Cerebellar cortex (tissue), 1 donor: ENCODE measurements at regions not wholly inside any gene's neighbourhood (a gene's known extent, or its start where the extent isn't known, plus 50 kb on each side); places are given as distances from the start of the nearest gene placed in this dataset.

ENCODE experiments used
- DNase-seq: peaks from one replicate; pipeline ENCODE4 v3.0.0-alpha.2; 2015; ENCODE audit warnings: low spot score

DNA sequence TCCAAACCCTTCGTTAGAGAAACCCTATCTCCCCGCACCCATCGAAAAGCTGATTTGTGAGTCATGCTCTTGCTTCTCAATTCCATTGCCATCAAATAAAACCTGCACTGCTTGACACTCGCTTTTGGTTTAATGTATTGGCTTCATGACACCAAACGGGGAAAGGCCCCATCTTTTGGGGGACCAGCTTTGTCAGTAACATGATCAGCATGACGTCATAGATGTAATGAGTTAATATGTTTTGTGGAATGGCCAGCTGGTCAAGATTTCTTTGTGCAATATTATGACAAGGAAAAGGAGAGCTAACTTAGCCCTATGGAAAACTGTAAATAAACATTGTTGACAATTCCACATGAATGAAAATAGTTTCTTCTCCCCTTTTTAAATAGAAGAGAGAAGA is 1260.5 kb upstream of the CELF2 start:
- no peak for DNase-seq

DNA sequence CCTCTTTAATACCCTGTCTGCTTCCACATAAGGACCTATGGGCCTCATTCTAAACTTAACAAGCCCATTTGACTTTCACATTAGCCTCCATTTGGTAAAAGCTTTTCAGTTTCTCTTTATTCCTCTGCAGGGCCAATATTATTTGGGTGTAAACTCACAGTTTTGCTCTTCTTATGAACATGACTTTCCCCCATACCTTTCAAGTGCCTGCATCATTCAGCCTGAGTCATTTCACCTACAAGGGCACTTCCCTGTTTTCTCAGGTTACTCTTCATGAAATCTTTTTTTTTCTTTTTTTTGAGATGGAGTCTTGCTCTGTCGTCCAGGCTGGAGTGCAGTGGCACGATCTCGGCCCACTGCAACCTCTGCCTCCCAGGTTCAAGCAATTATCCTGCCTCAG is 1258.1 kb upstream of the CELF2 start:
- DNase-seq = no peak

DNA sequence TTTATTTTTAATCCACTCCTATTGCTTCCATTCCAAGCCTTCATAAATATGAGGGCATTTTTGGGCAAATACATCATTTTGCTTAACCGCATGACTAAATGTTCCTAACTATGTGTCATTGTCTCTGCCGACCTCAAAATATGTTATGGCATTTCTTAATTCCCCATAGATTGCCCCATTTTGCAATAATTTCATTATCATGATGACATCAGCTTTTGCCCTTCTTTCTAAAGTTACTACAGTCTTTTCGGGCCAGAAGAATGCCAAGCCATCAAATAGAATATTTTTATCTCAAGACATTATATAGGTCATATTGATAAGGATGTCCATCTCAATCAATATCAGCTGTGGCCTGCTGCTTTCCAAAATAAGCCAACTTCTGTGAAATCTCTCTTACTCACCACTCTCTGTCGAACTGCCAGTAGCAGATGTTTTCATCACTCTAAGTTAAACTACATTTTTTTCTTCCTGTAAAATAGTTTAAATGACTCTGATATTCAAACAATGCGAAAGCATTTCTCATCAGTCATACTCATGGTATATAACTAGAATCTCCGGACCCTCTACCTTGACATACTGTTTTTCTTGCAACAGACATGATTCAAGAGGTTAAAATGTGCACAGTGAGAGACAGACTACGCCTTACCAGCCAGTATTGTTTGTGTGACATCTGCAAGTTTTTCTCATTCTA is 1254.6 kb upstream of the CELF2 start:
- no peak for DNase-seq

DNA sequence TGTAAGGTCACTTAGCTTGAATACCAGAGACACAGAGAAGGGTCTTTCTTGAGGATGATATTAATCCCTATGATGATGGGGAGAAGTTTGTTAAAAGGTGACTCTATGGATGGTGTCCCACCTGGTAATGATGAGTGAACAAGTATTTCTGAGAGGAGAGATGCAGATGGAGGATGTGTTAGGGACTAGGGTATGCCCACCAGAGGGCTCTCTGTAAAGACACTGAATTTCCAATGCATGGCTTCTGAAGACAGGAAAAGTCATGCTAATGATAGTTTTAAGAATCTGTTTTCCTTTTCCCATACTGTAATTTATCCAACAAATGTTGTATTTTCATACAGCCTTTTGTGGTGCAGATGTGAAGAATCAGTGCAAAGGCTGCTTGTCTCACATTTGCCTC is 1250.9 kb upstream of the CELF2 start:
- no peak for DNase-seq

DNA sequence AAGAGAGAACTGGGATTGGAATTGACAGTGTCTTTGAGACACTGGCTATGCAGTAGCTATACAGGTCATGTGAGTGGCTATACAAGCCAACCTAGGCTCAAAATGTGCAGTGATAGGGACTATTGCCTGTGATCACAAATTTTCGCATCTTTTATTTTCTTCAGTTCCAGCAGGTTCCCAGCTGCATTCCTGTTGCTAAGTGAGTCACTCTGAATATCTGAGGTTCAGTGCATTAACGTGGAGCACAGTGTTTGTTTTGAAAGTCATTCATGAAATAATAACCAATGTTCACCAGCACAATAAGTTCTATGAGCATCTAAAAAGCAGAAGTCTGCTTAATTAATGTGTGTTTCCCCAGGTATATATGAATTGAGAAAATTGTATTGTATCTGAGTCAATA is 1236.0 kb upstream of the CELF2 start:
- no peak for DNase-seq

DNA sequence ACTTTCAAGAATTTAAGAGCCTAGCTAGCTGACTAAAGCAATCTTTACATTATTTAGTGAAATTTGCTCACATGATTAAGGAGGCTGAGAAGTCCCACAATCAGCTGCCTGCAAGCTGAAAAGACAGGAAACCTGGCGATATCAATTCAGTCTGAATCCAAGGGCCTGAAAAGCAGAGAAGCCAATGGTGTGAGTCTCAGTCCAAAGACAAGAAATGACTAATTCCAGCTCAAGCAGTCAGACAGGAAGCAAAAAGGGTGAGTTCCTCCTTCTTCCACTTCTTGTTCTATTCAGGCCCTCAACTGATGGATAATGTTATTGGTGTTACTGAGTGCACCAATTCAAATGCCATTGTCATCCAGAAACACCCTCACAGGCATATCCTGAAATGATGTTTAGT is 1231.6 kb upstream of the CELF2 start:
- DNase-seq = no peak

DNA sequence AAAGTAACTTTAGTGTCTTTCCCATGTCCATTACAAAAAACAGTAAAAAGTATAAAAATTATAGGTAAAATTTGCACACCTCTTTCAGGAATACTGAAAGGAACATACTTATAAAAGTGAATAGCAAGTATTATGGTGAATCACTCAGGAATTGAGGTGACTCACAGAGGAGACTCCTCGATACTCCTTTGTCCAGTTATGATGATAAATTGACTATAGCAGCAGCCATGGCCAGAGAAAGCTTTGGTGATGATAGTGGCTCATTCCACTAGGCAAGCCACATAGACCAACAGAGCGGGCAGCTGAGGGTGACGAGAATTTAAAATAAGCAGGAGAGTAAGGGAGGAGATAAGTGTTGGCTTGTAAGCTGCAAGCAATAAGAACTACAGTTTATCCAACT is 1231.1 kb upstream of the CELF2 start:
- DNase-seq = no peak

DNA sequence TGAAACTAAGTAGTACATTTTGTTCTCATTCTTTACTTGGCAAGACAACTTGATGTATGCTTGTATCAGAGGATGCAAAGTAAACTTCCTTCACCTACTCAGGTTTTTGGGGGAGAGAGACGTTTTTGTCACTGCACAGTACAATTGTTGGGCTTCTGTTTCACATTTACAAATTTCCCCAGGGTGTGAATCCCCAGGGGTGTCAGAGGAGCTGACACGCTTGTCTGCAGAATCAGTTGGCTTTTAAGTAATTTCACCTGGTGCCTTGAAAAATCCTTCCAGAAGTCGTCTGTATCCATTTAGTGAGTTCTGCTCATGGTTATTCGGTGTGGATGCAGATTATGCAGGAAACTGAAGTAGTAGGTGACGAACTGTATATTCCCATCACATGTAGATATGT is 1227.7 kb upstream of the CELF2 start:
- DNase-seq = no peak

DNA sequence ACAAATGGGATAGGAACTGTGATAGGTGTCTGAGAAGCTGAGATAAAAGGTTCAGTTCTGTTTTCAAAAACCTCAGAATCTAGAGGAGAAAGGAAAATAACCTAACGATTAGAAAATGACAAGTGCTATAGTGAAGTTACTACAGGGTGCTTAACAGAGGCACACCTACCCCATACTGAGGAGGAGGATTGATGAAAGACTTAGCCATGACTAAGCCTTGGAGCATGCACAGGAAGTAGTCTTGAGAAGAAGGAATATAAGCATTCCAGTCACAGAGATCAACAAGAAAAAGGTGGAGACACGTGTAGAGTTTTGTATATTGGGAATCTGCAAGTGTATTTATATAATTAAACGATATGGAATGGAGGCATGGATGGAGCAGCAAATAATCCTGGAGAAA is 1225.5 kb upstream of the CELF2 start:
- no peak for DNase-seq

DNA sequence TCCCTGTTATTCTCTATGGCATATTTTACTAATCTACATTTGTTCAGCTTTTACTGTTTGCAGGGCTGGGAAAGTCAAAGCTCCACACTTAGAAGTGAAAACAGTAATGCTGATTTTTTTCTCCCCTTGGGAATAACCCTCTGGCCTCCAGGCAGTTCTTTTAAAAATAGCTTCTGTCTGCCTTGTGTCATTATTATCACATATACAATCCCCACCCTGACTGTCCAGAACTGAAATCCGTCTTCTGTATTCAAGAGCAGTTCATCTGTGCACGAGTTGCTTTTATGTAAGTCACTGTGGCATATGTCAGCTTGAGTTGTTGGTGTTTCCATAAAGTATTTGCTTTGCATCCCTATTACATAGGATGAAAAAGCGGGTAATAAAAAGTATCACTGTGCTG is 1221.1 kb upstream of the CELF2 start:
- DNase-seq = no peak

DNA sequence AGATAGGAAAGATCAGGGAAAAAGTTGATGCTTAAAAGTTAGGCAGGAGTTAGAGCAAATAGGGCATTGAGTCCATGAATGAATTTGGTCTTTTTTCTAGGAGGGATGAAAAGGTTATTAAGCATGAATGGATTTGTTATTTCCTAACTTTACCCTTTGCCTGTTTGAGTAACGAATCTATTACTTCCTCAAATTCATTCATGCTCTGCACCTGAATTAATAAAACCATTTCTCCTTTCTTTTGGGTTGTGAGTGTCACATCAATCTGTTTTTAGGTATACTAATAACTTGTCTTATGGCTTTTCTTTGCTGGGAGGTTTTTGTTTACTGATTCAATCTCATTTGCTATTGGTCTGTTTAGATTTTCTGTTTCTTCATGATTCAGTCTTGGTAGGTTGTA is 1217.7 kb upstream of the CELF2 start:
- no peak for DNase-seq

DNA sequence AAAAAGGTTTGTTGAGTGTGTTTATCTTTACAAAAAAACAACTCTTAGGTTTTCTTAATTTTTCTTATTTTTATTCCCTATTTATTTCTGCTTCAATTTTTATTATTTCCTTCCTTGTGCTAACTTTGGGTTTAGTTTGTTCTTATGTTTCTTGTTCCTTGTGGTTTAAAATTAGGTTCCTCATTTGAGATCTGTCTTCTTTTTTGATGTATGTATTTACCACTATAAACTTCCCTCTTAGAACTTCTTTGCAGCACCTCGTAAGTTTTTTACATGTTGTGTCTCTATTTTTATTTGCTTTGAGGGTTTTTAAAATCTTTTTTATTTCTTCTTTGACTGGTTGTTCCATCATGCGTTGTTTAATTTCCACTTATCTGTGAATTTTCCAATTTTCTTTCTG is 1217.1 kb upstream of the CELF2 start:
- DNase-seq = no peak

DNA sequence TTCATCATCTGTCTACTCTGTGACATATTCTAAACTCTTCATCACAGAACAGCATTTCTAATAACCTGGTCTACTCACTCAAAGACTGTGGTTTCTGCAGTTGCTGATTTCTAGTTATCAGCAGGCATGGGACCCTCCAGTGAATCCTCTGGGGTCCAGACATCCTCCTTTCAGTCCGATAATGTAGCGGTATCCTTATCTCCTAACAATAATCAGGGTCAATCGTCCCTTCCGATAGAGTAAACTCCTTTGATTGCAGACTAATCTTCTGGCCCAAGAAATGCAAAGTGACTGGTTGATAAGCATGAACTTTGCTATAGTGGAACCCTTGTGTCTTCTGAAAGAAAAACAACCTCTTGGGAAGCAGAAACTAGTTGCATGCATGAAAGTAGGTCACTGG is 1209.8 kb upstream of the CELF2 start:
- no peak for DNase-seq

DNA sequence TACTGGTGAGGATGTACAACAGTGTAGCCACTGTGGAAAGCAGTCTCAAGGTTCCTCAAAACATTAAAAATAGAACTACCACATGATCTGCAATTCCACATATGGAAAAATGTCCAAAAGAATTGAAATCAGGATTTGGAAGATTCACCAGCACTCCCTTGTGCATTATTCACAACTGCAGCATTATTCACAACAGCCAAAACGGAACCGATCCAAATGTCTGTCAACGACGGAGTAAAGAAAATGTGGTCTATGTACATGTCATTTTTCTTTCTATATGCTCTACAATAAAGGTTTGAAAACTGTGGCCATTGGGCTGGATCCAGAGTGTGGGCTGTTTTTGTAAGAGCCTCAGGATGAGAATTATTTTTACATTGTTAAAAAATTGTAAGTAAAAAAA is 1206.1 kb upstream of the CELF2 start:
- no peak for DNase-seq

DNA sequence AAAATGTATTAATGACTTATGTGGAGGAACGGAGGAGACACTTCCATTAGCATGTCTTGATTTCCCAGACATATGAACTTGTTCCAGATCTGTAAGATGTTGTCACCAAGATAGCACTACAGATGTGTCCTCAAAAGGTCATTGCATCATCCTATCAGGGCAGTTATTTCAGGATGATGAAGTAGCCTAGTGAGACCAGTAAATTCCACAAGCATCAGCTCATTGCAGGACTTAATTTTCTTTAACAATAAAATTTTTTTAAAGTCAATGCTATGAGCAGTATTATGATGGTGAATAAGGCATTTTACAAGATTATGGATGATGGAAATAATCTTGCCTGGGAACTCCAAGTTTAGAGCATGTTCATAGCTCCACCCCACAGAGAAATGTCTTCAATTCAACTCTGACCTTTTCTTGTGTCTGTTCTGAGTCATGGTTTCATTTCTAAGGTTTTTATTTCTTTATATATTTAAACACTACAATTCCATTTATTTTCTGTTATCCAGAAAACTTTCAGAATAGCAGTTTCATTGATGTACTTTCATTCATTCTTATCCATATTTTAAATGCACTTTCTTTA is 1203.3 kb upstream of the CELF2 start:
- DNase-seq = no peak

DNA sequence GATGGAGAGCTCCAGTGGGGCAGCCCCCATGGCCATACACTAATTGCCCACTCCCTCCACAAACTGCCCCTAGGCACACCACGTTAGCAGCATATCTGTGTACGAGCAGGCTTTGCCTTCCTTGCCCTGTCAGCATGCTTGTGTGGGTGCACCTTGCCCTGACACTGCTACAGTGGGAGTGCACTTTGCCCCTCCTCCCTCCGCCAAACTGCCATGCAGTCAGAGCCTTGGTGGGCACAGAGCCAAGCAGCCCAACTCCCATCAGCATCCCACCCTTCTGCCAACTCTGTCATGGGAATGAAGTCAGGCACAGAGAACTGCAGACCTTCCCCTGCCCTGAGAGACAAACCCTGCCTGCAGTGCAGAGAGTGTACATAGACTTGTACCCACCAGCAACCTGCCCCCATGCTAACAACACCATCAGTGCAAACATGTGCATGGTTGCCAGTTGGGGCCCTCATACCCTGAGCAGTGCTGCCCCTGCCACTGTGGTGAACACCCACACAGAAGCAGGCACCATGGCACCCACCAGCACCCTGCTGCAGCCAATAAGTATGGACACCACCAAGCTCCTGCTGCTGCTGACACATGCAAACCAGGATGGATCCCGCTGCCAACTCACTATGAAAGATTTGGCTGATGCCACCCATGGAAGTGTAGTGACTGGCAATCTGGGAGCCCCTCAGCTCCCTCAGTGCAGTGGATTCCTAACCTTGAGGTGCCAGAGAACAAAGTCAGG is 1197.7 kb upstream of the CELF2 start:
- DNase-seq = no peak

DNA sequence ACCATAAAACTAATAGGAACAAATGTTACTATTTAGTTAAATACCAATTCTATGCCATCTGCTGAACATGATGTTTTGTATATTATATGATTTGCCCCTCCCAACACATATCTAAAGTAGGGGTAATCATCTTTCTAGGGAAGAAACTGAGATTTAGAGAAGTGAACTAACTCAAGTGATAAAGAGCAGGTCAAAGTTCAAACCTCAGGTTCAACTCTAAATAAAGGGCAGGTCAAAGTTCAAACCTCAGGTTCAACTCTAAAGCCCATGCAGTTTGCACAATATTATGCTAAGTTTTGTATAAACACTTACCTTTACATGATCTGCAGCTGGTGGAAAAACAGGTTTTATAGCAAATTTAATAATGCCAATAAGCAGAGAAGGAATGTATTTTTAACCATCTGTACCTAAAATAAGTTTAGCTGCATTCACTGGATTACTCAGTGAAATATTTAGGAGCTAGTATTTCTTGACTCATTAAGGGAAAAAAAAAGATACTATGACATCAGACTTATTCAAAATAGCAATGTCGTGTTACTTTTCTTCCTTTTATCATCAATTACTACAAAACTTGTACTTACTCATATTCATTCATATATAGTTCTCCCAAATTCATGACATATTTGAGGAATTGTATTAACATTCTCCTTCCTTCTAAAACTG is 1194.3 kb upstream of the CELF2 start:
- no peak for DNase-seq

DNA sequence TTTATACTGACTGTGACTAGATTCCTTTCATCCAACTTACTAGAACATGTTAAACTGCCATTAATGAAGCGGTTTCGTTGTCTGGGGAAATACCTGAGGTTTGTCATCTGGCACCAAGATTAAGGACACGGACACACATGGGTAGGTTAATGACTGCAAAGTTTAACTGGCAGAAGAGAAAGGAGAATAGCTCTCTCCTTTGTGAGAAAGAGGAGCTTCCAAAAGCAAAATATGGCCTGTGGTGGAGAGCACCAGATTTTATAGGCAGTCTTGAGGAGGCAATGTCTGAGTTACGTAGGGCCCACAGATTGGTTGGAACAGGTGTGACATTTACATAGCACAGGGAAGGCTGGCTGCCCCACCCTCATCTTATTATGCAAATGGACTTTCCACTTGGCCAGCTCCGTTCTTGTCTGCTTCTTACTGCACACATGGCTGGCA is 1193.0 kb upstream of the CELF2 start:
- no peak for DNase-seq

DNA sequence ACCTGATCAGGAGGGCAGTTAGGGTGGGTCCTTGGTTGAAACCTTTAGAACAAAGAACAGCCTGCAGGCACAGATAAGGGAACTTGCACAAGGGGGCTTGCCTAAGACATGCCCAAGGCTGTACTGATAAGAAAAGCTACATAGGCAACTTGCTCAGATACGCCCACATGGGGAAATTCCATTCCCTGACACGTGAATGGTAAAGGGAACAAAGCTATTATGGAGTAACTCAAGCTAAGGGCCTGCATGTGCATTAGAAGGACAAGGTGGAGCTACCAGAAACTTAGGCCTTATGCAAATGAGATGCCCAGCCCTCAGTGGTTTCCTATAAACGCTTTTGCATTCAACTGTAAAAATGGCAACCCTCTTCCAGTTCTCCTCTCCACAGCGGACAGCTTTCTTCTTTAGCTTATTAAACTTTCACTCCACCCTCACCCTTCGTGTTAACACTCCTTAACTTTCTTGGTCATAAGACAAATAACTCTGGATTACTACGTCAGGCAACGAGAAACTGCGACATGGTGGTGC is 1192.1 kb upstream of the CELF2 start:
- DNase-seq = no peak

DNA sequence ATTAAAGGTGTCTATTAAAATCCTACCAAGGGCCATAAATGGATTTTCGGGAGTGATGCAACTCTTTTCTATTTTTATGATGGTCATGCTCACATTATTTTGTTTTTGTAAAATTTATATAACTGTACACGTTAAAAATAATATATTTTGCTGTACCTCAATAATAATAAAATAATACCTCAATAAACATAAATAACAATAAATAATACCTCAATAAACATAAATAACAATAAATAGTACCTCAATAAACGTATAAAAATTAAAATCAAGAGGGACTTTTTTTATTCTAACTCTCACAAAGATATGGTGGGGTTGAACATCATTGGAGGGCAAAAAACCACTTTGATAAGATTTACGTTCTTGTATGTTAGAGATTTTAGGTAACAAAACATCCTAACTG is 1189.6 kb upstream of the CELF2 start:
- no peak for DNase-seq

DNA sequence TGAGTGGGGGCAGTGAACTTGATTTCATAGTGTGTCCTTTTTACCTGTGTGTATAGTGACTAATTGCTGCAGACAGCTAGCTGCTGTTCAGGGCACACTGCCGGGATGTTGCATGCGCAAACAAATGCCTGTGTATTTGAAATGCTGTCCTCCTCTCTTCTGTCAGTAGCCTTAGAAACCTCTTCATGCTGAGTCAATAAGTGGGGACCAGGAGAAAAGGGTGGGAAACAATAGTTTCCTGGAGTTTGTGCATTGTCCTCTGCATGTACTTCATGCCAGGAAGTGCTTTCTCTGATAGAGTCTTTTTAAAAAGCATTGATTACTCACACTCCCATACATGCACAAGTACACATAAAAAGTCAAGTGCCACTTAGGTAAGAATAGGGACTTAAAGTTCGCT is 1183.7 kb upstream of the CELF2 start:
- no peak for DNase-seq

DNA sequence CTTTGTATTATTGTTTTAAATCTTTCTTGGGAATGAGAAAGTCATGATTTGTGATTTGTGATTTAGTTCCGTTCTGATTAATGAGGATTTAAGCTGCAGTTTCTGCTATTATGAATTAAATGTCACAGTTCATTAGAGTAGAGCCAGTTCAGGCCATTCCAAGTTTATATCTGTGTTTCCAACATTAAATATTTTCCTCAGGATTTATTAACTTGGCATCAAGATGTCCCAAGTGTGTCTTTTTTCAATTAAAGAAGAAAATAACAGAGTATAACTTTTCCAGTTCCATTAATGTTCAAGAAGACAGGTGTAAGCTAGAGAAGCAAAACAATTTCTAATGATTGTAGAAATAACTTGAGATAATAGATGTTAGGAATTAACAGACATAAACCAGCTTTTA is 1183.2 kb upstream of the CELF2 start:
- DNase-seq = no peak

DNA sequence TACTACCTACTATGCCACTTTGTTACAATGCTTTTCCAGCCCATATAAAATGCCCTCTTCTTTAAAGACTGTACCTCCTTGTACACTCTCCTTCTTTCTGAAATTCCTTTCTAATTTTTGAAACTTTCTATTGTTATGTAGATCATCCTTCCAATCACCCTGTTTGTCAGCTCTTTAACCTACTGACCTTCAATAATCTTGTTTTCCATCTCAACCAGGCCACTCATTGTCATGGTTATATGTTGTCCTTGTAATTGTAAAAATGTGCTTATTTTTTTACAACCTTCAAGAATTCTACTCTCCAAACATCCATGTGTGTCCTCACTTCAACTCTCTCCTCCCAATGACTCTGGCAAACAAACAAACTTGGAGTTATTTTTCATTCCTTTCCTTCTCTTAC is 1172.6 kb upstream of the CELF2 start:
- DNase-seq = no peak
